ENCODE measurements at regions not wholly inside any gene's neighbourhood (a gene's known extent, or its start where the extent isn't known, plus 50 kb on each side); places are given as distances from the start of the nearest gene placed in this dataset.

DNA sequence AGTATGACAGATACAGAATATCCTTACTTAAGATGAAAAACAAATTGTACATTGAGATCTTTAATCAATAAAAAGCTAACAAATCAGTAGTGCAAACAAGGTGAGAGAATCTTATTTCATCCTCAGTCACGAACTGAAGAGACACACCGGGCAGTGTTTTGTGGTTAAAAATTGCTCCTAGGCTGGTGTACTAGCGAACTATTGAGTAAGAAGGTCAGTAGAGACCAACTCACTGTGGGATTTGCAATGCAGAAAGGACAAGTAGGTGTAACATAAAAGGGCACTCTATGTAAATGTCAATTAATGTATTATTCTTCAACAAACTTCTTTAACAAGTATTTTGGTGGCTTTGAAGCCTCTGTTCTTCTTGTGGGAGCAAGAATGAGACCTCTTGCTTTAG is 260.2 kb upstream of the PPARGC1A start:
- no peak overlapping the region for H3K4me3 ChIP-seq (ENCODE audit: low read depth, low read length)
- in situ Hi-C loops (cut with HindIII; ENCODE audit: low sequenced_read_pairs) = no loop called here
- DNase-seq (ENCODE audit: low read depth) = no peak
- TF ChIP-seq, protein P1, sequence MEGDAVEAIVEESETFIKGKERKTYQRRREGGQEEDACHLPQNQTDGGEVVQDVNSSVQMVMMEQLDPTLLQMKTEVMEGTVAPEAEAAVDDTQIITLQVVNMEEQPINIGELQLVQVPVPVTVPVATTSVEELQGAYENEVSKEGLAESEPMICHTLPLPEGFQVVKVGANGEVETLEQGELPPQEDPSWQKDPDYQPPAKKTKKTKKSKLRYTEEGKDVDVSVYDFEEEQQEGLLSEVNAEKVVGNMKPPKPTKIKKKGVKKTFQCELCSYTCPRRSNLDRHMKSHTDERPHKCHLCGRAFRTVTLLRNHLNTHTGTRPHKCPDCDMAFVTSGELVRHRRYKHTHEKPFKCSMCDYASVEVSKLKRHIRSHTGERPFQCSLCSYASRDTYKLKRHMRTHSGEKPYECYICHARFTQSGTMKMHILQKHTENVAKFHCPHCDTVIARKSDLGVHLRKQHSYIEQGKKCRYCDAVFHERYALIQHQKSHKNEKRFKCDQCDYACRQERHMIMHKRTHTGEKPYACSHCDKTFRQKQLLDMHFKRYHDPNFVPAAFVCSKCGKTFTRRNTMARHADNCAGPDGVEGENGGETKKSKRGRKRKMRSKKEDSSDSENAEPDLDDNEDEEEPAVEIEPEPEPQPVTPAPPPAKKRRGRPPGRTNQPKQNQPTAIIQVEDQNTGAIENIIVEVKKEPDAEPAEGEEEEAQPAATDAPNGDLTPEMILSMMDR (IDR thresholded peaks at IDR 0.05; ENCODE audit: low read depth, low read length, missing control alignments) = no peak

DNA sequence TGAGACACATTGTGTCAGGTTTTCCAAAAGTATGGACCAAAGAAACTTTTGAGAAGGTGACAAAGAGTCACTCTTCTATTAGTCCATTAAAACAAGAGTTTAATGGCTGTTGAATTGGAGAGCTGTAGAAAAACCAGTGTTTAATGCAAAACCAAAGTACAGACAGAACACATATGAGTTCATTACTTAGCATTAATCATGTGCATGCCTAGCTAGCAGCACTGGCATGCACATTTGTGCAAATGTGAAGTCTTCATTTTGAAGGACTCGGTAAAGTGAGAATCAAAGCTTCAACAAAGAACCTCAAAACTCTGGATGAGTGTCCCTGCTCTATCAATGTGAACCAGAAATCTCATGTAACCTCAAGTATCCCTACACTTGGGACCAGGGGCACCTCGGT is 256.3 kb upstream of the PPARGC1A start:
- in situ Hi-C loops (cut with HindIII; ENCODE audit: low sequenced_read_pairs) = no loop called here
- no peak for DNase-seq (ENCODE audit: low read depth)
- TF ChIP-seq, protein P1 (IDR thresholded peaks at IDR 0.05; ENCODE audit: low read depth, low read length, missing control alignments) = no peak
- no peak overlapping the region for H3K4me3 ChIP-seq (ENCODE audit: low read depth, low read length)

DNA sequence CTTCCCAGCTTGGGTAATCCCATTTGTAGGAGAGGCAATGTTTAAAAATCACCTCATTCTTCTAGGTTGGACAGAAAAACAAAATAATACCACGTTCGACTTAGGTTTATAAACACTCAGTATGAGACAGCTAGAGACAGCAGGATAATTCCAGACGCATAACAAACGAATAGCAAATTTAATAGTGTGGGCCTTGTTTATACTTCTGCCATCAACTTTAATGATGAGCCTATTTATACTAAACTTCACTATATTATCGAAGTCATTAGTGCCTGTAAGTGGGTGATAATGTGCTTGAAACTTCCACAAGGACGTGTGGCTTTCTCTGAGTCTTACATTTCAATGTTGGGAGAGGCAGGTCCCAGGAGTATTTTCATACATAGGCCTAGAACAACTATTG is 255.7 kb upstream of the PPARGC1A start:
- no peak overlapping the region for H3K4me3 ChIP-seq (ENCODE audit: low read depth, low read length)
- TF ChIP-seq, protein P1 (IDR thresholded peaks at IDR 0.05; ENCODE audit: low read depth, low read length, missing control alignments) = no peak
- in situ Hi-C loops (cut with HindIII; ENCODE audit: low sequenced_read_pairs) = no loop called here
- DNase-seq (ENCODE audit: low read depth) = no peak

DNA sequence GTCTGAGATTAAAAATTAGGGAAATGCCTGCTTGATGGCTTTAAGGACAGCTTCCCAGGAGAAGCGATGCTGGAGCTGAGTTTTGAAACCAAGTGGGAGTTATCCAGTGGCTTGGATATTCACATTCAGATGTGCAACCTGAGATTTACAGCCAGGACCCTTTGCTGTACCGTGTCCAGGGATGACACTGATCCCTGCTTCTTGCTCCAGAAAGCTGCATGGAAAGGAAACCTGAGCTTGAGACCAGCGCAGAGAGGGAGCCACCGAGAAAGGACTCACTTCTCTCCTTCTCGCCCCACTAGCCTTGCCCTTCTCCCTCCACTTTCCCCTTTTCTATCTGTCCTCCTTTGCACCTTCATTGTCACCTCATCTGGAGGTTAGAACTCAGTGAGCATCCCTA is 254.5 kb upstream of the PPARGC1A start:
- in situ Hi-C loops (cut with HindIII; ENCODE audit: low sequenced_read_pairs) = no loop called here
- H3K4me3 ChIP-seq (ENCODE audit: low read depth, low read length) = no peak overlapping the region
- no peak for DNase-seq (ENCODE audit: low read depth)
- TF ChIP-seq, protein P1 (IDR thresholded peaks at IDR 0.05; ENCODE audit: low read depth, low read length, missing control alignments) = no peak

DNA sequence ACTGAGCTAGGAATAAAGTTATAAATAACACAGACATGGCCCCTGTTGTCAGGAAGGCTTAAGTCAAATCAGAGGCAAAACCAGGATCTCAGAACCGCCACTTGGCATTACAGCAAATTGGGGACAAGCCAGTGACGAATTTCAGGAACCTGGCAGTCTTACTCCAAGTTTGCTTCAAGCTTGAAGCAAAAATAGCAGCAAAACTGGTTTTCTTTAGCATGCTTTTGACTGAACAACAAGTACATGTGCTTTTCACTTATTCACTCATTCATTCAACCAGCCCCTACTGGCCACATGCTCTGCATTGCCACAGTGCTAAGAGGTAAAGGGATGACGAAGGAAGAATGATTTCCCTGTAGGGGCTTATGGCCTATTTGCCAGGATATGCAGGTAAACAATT is 253.9 kb upstream of the PPARGC1A start:
- TF ChIP-seq, protein P1 (IDR thresholded peaks at IDR 0.05; ENCODE audit: low read depth, low read length, missing control alignments) = no peak
- DNase-seq (ENCODE audit: low read depth) = no peak
- in situ Hi-C loops (cut with HindIII; ENCODE audit: low sequenced_read_pairs) = no loop called here
- no peak overlapping the region for H3K4me3 ChIP-seq (ENCODE audit: low read depth, low read length)

DNA sequence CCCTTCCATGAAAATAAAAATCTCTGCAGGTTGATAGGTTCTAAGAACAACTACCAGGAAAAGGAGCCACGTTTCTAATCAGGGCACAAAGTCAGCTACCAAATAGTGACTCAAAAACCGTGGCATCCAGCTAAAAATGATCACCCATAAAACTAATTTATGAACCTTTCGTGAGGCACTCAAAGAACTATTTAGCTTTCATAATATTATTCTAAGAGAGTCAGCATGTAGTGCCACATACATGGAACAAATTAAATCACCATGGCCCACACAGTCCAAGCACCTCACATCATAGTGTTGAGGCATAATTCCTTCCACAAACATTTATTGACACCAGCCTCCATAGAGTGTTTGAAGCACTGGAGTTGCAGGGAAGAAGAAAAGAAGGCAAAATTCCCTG is 252.0 kb upstream of the PPARGC1A start:
- in situ Hi-C loops (cut with HindIII; ENCODE audit: low sequenced_read_pairs) = no loop called here
- H3K4me3 ChIP-seq (ENCODE audit: low read depth, low read length) = no peak overlapping the region
- DNase-seq (ENCODE audit: low read depth) = no peak
- TF ChIP-seq, protein P1 (IDR thresholded peaks at IDR 0.05; ENCODE audit: low read depth, low read length, missing control alignments) = no peak

DNA sequence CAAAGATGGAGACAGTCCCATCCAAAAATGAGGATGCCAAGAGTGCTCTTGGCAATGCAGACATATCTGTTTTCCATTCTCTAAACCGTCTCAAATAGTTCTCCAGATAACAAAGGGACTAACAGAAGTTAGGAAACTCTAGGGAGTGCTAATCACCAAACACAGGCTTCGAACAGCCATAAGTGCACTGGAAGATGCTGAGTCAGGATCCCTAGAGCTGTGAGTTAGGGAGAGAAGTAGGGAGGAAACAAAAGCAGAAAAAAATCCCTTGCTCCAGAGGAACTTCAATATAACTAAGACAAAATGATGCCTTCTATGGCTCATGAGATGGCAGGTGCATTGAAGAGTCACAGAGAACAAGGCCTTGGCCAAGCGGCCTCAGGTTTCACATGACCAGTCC is 251.0 kb upstream of the PPARGC1A start:
- in situ Hi-C loops (cut with HindIII; ENCODE audit: low sequenced_read_pairs) = no loop called here
- no peak for DNase-seq (ENCODE audit: low read depth)
- H3K4me3 ChIP-seq (ENCODE audit: low read depth, low read length) = no peak overlapping the region
- TF ChIP-seq, protein P1 (IDR thresholded peaks at IDR 0.05; ENCODE audit: low read depth, low read length, missing control alignments) = no peak
